ENCODE measurements at regions not wholly inside any gene's neighbourhood (a gene's known extent, or its start where the extent isn't known, plus 50 kb on each side); places are given as distances from the start of the nearest gene placed in this dataset.

DNA sequence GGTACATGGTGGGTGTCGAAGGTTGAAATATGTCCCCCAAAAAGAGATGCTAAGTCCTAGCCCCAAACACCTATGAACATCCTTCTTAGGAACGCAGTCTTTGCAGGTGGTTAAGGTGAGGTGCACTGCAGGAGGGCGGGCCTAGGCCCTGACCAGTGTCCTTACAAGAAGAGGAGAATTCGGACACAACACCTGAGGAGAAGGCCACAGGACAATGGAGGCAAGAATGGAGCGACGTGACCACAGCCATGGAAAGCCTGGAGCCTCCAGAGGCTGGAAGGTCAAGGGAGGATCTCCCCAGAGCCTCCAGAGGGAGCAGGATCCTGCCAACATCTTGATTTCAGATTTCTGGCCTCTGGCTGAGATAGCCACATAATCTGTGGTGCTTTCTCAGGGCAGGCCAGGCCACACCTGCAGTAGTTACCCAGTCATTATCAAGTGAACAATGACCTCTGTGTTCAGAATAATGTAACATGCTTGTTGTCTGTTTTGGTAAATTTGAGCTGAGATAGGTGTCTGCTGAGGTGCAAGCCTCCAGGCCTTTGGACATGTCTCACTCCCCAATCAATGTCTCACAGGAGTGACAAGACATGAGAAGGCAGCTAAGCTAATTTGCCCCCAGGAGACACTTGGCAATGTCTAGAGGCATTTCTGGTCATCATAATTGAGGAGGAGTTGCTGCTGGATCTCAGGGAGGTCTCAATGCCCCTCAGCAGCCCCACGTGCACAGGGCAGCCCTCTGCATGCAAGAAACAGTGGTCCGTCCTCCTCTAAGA lies 498.9 kb downstream of the BRD1 start:
- TF ChIP-seq CTCF (conservative IDR thresholded peaks at IDR 0.05; ENCODE audit: low read length) (no peak), EZH2phosphoT487 (IDR thresholded peaks at IDR 0.05; ENCODE audit: borderline replicate concordance) (no peak)
- peaks cover 10% of the 10 kb centered on the region for H3K4me1 ChIP-seq (ENCODE audit: insufficient read depth, low read length, poor library complexity, severe bottlenecking)
- H3K36me3 ChIP-seq (ENCODE audit: insufficient read depth, low read length): no peaks in the 10 kb centered on the region
- H3K79me2 ChIP-seq (ENCODE audit: insufficient read depth, low read length): no peaks in the 10 kb centered on the region
- no peaks in the 10 kb centered on the region for H3F3A ChIP-seq (ENCODE audit: low read depth)
- H3K9ac ChIP-seq (ENCODE audit: low read depth, low read length, poor library complexity, severe bottlenecking): no peak overlapping the region
- no peaks in the 10 kb centered on the region for H3K9me3 ChIP-seq (ENCODE audit: insufficient read depth, low read depth, low read length)
- no peaks in the 10 kb centered on the region for H3K27me3 ChIP-seq (ENCODE audit: insufficient read depth, low read length, poor library complexity, severe bottlenecking)
- no peaks in the 10 kb centered on the region for H4K20me1 ChIP-seq (ENCODE audit: insufficient read depth, low read length, poor library complexity, severe bottlenecking)
- no peaks in the 10 kb centered on the region for H3K9me2 ChIP-seq (replicated peaks; ENCODE audit: low read depth, low read length)
- H3K4me2 ChIP-seq (ENCODE audit: low read depth, low read length, poor library complexity, severe bottlenecking): no peak overlapping the region
- no peak overlapping the region for H3K4me3 ChIP-seq (ENCODE audit: low read length, poor library complexity, severe bottlenecking)
- H2AFZ ChIP-seq (ENCODE audit: low read length): no peak overlapping the region

GRCh38 chr22:49328118-49328475 lies 499.6 kb downstream of the BRD1 start:
- Histone ChIP-seq H3K4me2 (ENCODE audit: low read depth, low read length, poor library complexity, severe bottlenecking) (no peak overlapping the region), H3K36me3 (ENCODE audit: insufficient read depth, low read length) (no peaks in the 10 kb centered on the region), H3K79me2 (ENCODE audit: insufficient read depth, low read length) (no peaks in the 10 kb centered on the region), H3K4me3 (ENCODE audit: low read length, poor library complexity, severe bottlenecking) (no peak overlapping the region), H3K4me1 (ENCODE audit: insufficient read depth, low read length, poor library complexity, severe bottlenecking) (peaks cover 10% of the 10 kb centered on the region), H3K27me3 (ENCODE audit: insufficient read depth, low read length, poor library complexity, severe bottlenecking) (no peaks in the 10 kb centered on the region), H3K9me3 (ENCODE audit: insufficient read depth, low read depth, low read length) (no peaks in the 10 kb centered on the region), H3K9me2 (replicated peaks; ENCODE audit: low read depth, low read length) (no peaks in the 10 kb centered on the region), H4K20me1 (ENCODE audit: insufficient read depth, low read length, poor library complexity, severe bottlenecking) (no peaks in the 10 kb centered on the region), H2AFZ (ENCODE audit: low read length) (no peak overlapping the region), H3F3A (ENCODE audit: low read depth) (no peaks in the 10 kb centered on the region), H3K9ac (ENCODE audit: low read depth, low read length, poor library complexity, severe bottlenecking) (no peak overlapping the region)
- TF ChIP-seq EZH2phosphoT487 (IDR thresholded peaks at IDR 0.05; ENCODE audit: borderline replicate concordance): no peak
- no peak for TF ChIP-seq CTCF (conservative IDR thresholded peaks at IDR 0.05; ENCODE audit: low read length)

GRCh38 chr22:49327411-49328117 lies 500.1 kb downstream of the BRD1 start:
- TF ChIP-seq EZH2phosphoT487 (IDR thresholded peaks at IDR 0.05; ENCODE audit: borderline replicate concordance) (no peak), CTCF (conservative IDR thresholded peaks at IDR 0.05; ENCODE audit: low read length) (no peak)
- H3K9me3 ChIP-seq (ENCODE audit: insufficient read depth, low read depth, low read length): no peaks in the 10 kb centered on the region
- no peaks in the 10 kb centered on the region for H4K20me1 ChIP-seq (ENCODE audit: insufficient read depth, low read length, poor library complexity, severe bottlenecking)
- no peak overlapping the region for H3K4me2 ChIP-seq (ENCODE audit: low read depth, low read length, poor library complexity, severe bottlenecking)
- H3K4me1 ChIP-seq (ENCODE audit: insufficient read depth, low read length, poor library complexity, severe bottlenecking): peaks cover 10% of the 10 kb centered on the region
- H3K9ac ChIP-seq (ENCODE audit: low read depth, low read length, poor library complexity, severe bottlenecking): no peak overlapping the region
- no peaks in the 10 kb centered on the region for H3K27me3 ChIP-seq (ENCODE audit: insufficient read depth, low read length, poor library complexity, severe bottlenecking)
- H3K9me2 ChIP-seq (replicated peaks; ENCODE audit: low read depth, low read length): no peaks in the 10 kb centered on the region
- H3K79me2 ChIP-seq (ENCODE audit: insufficient read depth, low read length): no peaks in the 10 kb centered on the region
- no peaks in the 10 kb centered on the region for H3F3A ChIP-seq (ENCODE audit: low read depth)
- H3K4me3 ChIP-seq (ENCODE audit: low read length, poor library complexity, severe bottlenecking): no peak overlapping the region
- no peaks in the 10 kb centered on the region for H3K36me3 ChIP-seq (ENCODE audit: insufficient read depth, low read length)
- H2AFZ ChIP-seq (ENCODE audit: low read length): no peak overlapping the region
